GM12873 (cell line): ENCODE measurements at regions not wholly inside any gene's neighbourhood (a gene's known extent, or its start where the extent isn't known, plus 50 kb on each side); places are given as distances from the start of the nearest gene placed in this dataset.

Experiments
- CTCF ChIP-seq: IDR thresholded peaks from 2 replicates; pipeline ENCODE4 v1.5.1; 2012; ENCODE audit warnings: low read depth, mild to moderate bottlenecking, moderate library complexity, low read length, control low read depth; ENCODE audit not compliant: insufficient read depth; ENCODE audit errors: missing control alignments

GRCh38 chr6:26226579-26226967 lies 138.4 kb upstream of the BTN3A2 start:
- TF ChIP-seq CTCF, result no peak

GRCh38 chr6:26230351-26230750 lies 134.6 kb upstream of the BTN3A2 start:
- no peak for TF ChIP-seq CTCF

GRCh38 chr6:26231006-26231587 lies 133.9 kb upstream of the BTN3A2 start:
- no peak for TF ChIP-seq CTCF

- TF ChIP-seq CTCF, result no peak
These were observed 132.6 kb upstream of the BTN3A2 start for GRCh38 chr6:26232306-26232939.

- no peak for TF ChIP-seq CTCF
These were observed 131.9 kb upstream of the BTN3A2 start for GRCh38 chr6:26232940-26233648.

- no peak for TF ChIP-seq CTCF
These were observed 131.2 kb upstream of the BTN3A2 start for GRCh38 chr6:26233649-26234420.
